Dendritic cell treated with granulocyte-macrophage colony-stimulating factor and Interleukin-4, amounts not matched to agents 40 ng/mL and 50 ng/mL, for 4 days (primary cell): ENCODE measurements at regions not wholly inside any gene's neighbourhood (a gene's known extent, or its start where the extent isn't known, plus 50 kb on each side); places are given as distances from the start of the nearest gene placed in this dataset.
"Not testable (repeated sequence)": the region's sequence is repeated elsewhere in the genome, so short reads cannot be mapped to it uniquely, and the experiment has no call there.

Source experiments
- H3K27ac Mint-ChIP-seq: one replicate; pipeline ENCODE4 v1.8.0; 2022; ENCODE audit warnings: mild to moderate bottlenecking, mixed read lengths
- H3K27me3 Mint-ChIP-seq: one replicate; pipeline ENCODE4 v1.8.0; 2022; ENCODE audit warnings: mild to moderate bottlenecking, mixed read lengths
- H3K36me3 Mint-ChIP-seq: one replicate; pipeline ENCODE4 v1.8.0; 2022; ENCODE audit warnings: low read depth, mixed read lengths
- H3K4me1 Mint-ChIP-seq: one replicate; pipeline ENCODE4 v1.8.0; 2022; ENCODE audit warnings: low read depth, mixed read lengths
- H3K4me3 Mint-ChIP-seq: one replicate; pipeline ENCODE4 v1.8.0; 2022; ENCODE audit warnings: mild to moderate bottlenecking, moderate library complexity, mixed read lengths
- H3K9me3 Mint-ChIP-seq: one replicate; pipeline ENCODE4 v1.8.0; 2022; ENCODE audit warnings: mixed read lengths
- intact Hi-C: fragments of 100-400 bp; cut with micrococcal nuclease; formaldehyde crosslinking; loops from one replicate; pipeline ENCODE4 v1.15.0; 2022

DNA sequence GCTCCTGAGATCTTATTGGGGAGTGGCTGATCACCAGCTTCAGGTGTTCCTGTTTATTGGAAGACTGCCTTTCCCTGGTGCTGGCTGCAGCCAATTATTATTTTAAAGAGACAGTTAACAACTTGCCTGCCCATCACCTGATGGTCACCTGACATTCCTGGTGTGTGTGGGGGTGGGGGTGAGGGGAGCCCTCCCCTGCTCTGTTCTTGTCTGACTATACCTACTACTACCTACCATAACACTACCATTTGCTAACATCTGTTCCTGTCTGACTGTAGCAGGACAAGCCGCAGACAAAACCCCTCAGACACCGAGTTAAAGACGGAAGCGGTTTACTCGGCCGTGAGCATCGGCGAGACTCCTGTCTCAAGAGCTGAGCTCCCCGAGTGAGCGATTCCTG lies 54.9 kb upstream of the NBPF3 start:
- Mint-ChIP-seq H3K9me3 (peaks cover 15% of the 10 kb centered on the region), H3K4me3 (no peak overlapping the region), H3K27ac (no peak overlapping the region), H3K4me1 (peaks cover 23% of the 10 kb centered on the region), H3K27me3 (peaks cover 71% of the 10 kb centered on the region), H3K36me3 (peaks cover 6% of the 10 kb centered on the region)
- intact Hi-C loops: no loop called here

GRCh38 chr1:21384620-21385019 lies 55.3 kb upstream of the NBPF3 start:
- Mint-ChIP-seq H3K36me3 (peaks cover 6% of the 10 kb centered on the region), H3K4me3 (no peak overlapping the region), H3K4me1 (peaks cover 23% of the 10 kb centered on the region), H3K27ac (no peak overlapping the region), H3K9me3 (peaks cover 18% of the 10 kb centered on the region), H3K27me3 (peaks cover 71% of the 10 kb centered on the region)
- intact Hi-C loops: no loop called here

DNA sequence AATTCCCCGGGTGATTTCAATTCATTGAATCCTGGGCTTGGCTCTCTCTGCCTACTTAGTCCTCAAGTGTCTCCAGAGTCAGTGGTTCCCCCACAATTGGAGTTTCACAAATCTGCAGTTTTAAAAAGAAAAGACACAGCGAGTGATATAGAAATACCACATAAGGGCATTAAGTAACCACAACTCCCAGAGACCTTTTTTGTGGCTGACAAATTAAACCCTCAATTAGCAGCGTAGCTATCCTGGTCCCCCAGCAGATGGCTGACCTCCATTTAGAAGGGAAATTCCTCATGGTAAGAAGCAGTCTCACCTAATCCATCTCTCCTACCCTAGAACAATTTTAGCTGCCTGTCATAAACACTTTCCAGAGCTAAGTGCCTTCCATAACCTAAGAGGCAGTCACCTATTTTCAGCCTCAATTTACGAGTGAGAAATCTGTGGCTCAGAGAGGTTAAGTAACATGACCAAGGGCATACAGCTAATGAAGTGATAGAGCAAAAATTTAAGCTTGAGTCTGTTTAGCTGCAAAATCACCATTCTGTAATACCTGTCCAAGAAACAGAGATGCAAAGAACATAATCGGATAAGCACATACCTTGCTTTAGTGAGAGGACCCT lies 56.0 kb upstream of the NBPF3 start:
- peaks cover 23% of the 10 kb centered on the region for H3K4me1 Mint-ChIP-seq
- H3K27me3 Mint-ChIP-seq: peaks cover 77% of the 10 kb centered on the region
- no peak overlapping the region for H3K4me3 Mint-ChIP-seq
- no peak overlapping the region for H3K27ac Mint-ChIP-seq
- intact Hi-C loops: no loop called here
- peaks cover 6% of the 10 kb centered on the region for H3K36me3 Mint-ChIP-seq
- peaks cover 19% of the 10 kb centered on the region for H3K9me3 Mint-ChIP-seq

- peaks cover 27% of the 10 kb centered on the region for H3K9me3 Mint-ChIP-seq
- H3K36me3 Mint-ChIP-seq: peaks cover 6% of the 10 kb centered on the region
- intact Hi-C loops: no loop called here
- H3K27ac Mint-ChIP-seq: no peak overlapping the region
- H3K27me3 Mint-ChIP-seq: peaks cover 91% of the 10 kb centered on the region
- H3K4me3 Mint-ChIP-seq: no peak overlapping the region
- H3K4me1 Mint-ChIP-seq: peaks cover 23% of the 10 kb centered on the region
These were observed 58.6 kb upstream of the NBPF3 start for GRCh38 chr1:21381354-21381753.

GRCh38 chr1:21380147-21380546 lies 59.8 kb upstream of the NBPF3 start:
- not testable (repeated sequence) for H3K4me3 Mint-ChIP-seq
- H3K4me1 Mint-ChIP-seq: peaks cover 19% of the 10 kb centered on the region

GRCh38 chr1:21379571-21379970 lies 60.4 kb upstream of the NBPF3 start:
- H3K36me3 Mint-ChIP-seq: peaks cover 6% of the 10 kb centered on the region
- peaks cover 14% of the 10 kb centered on the region for H3K4me1 Mint-ChIP-seq
- intact Hi-C loops: no loop called here
- peaks cover 94% of the 10 kb centered on the region for H3K27me3 Mint-ChIP-seq
- no peak overlapping the region for H3K4me3 Mint-ChIP-seq
- H3K9me3 Mint-ChIP-seq: peaks cover 27% of the 10 kb centered on the region
- no peak overlapping the region for H3K27ac Mint-ChIP-seq

More at GRCh38 chr1:21380147-21380546, 59.8 kb upstream of the NBPF3 start:
- H3K27me3 Mint-ChIP-seq: peaks cover 94% of the 10 kb centered on the region
- H3K9me3 Mint-ChIP-seq: peaks cover 27% of the 10 kb centered on the region
- intact Hi-C loops, H3K36me3 Mint-ChIP-seq, H3K27ac Mint-ChIP-seq: not testable (repeated sequence)

GRCh38 chr1:21378705-21379494 lies 61.0 kb upstream of the NBPF3 start:
- Mint-ChIP-seq H3K36me3 (peaks cover 6% of the 10 kb centered on the region), H3K9me3 (peaks cover 27% of the 10 kb centered on the region), H3K27me3 (peaks cover 89% of the 10 kb centered on the region), H3K4me1 (peaks cover 7% of the 10 kb centered on the region), H3K4me3 (no peak overlapping the region), H3K27ac (no peak overlapping the region)
- intact Hi-C loops: no loop called here

DNA sequence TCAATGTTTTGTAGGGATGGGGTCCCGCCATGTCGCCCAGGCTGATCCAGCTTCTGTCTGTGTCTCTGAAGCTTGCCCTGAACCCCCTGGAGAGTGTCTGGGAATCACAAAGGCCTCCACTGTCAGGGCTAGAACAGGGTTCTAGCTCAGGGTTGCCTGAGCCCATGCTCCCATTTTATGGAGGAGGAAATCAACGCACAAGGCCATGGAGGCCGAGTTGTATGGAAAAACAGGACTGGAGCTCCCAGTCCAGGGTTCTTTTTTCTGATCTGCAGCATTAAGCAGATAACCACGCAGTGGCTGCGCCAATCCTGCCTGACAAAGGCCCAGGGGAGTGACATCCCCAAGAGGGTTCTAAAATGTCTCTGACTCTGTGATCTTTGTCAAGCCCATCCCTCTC lies 67.6 kb upstream of the NBPF3 start:
- Mint-ChIP-seq H3K9me3 (no peaks in the 10 kb centered on the region), H3K4me1 (peaks cover 5% of the 10 kb centered on the region), H3K27me3 (peaks cover 71% of the 10 kb centered on the region), H3K27ac (no peak overlapping the region), H3K4me3 (no peak overlapping the region), H3K36me3 (no peaks in the 10 kb centered on the region)
- intact Hi-C loops: loop anchor here (5.0 kb wide), 1 partner anchor 120 kb away; no protein-coding TSS in a partner anchor

DNA sequence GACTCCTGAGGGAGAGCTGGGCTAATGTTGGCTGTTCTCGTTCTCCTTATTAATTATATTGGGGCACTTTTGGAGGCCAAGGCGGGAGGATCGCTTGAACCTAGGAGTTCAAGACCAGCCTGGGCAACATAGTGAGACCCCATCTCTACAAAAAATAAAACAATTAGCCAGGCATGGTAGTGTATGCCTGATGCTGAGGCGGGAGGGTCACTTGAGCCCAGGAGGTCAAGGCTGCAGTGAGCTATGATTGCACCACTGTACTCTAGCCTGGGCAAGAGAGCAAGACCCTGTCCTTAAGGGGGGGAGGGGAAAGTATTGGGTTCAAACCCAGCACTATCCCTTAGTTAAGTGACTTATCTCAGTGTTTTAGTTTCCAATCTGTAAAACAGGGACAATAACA lies 70.0 kb upstream of the NBPF3 start:
- intact Hi-C loops: loop anchor here (1.0 to 5.0 kb wide), 3 partner anchors 122 to 289 kb away; no protein-coding TSS in a partner anchor
- peaks cover 10% of the 10 kb centered on the region for H3K4me1 Mint-ChIP-seq

DNA sequence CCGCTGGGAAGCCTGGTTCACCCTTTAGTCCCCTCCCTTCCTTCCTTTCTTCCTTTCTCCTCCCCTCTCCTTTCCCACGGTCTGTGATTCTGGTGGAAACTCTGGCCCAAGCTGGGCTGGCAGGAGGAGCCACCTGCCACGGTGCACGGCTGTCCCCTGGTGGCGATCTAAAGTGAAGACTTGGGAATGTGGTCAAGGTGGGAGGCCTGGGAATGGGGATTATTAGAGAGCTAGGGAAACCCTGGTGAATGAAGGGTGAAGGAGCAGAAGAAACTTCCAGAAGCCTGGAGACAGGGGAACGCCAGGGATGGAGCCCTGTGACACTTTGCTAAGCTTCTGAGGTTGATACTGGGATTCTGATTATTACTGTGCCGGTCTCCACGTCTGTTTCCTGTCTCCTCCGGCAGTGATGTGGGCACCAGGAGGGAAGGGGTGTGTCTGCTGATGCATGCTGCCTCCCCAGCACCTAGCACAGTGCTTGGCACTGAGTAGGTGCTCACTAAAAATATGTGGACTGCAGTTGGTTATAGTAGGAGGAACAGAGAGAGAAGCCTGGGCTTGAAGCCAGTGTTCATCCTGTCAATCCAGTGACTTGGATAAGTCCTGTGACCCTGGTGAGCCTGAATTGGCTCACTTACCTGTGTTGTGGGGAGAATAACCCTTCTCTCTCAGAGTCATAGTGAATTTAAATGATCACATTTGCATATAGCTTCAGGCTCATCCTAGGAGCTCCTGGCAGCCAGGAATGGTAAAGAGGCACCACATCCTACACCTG lies 71.2 kb upstream of the NBPF3 start:
- Mint-ChIP-seq H3K27me3 (peaks cover 52% of the 10 kb centered on the region), H3K4me1 (peaks cover 15% of the 10 kb centered on the region), H3K4me3 (no peak overlapping the region), H3K27ac (no peak overlapping the region), H3K36me3 (no peaks in the 10 kb centered on the region), H3K9me3 (no peaks in the 10 kb centered on the region)
- intact Hi-C loops: loop anchor here (1.0 kb wide), 2 partner anchors 113 to 136 kb away; no protein-coding TSS in a partner anchor

More for the DNA sequence above, 70.0 kb upstream of the NBPF3 start:
- Mint-ChIP-seq H3K27ac (no peak overlapping the region), H3K36me3 (no peaks in the 10 kb centered on the region), H3K9me3 (no peaks in the 10 kb centered on the region), H3K4me3 (no peak overlapping the region), H3K27me3 (peaks cover 51% of the 10 kb centered on the region)

DNA sequence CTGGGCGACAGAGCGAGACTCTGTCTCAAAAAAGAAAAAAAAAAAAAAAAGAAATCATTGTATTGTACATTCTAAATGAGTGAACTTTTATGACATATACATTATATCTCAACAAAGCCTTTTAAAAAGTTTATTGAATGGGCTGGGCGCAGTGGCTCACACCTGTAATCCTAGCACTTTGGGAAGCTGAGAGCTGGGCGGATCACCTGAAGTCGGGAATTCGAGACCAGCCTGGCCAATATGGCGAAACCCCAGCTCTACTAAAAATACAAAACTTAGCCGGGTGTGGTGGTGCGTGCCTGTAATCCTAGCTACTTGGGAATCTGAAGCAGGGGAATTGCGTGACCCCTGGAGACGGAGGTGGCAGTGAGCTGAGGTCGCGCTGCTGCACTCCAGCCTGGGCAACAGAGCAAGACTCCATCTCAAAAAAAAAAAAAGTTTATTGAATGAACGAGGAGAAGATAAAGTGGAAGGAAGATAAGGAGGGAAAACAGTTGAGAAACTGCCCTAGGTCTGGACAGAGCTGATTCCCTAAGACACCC lies 71.9 kb upstream of the NBPF3 start:
- H3K27ac Mint-ChIP-seq, H3K9me3 Mint-ChIP-seq, H3K36me3 Mint-ChIP-seq, H3K4me3 Mint-ChIP-seq: not testable (repeated sequence)
- peaks cover 55% of the 10 kb centered on the region for H3K27me3 Mint-ChIP-seq
- H3K4me1 Mint-ChIP-seq: peaks cover 15% of the 10 kb centered on the region
- intact Hi-C loops: loop anchor here (1.0 kb wide), 2 partner anchors 113 to 136 kb away; no protein-coding TSS in a partner anchor

DNA sequence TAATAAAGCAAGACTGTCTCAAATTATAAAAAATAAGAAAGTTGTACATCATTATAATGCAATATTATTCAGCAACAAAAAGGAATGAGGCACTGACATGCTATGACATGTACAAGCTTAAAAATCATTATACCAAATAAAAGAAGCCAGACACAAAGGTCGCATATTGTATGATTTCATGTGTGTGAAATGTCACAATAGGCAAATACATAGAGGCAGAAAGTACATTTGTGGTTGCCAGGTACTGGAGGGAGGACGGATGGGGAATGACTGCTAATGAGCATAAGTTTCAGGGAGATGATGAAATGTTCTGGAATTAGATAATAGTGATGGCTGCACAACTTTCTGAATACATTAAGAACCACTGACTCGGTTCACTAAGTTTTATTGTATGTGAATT lies 73.6 kb upstream of the NBPF3 start:
- no peaks in the 10 kb centered on the region for H3K36me3 Mint-ChIP-seq
- no peaks in the 10 kb centered on the region for H3K9me3 Mint-ChIP-seq
- H3K4me1 Mint-ChIP-seq: peaks cover 15% of the 10 kb centered on the region
- no peak overlapping the region for H3K4me3 Mint-ChIP-seq
- no peak overlapping the region for H3K27ac Mint-ChIP-seq
- H3K27me3 Mint-ChIP-seq: peaks cover 49% of the 10 kb centered on the region
- intact Hi-C loops: no loop called here

DNA sequence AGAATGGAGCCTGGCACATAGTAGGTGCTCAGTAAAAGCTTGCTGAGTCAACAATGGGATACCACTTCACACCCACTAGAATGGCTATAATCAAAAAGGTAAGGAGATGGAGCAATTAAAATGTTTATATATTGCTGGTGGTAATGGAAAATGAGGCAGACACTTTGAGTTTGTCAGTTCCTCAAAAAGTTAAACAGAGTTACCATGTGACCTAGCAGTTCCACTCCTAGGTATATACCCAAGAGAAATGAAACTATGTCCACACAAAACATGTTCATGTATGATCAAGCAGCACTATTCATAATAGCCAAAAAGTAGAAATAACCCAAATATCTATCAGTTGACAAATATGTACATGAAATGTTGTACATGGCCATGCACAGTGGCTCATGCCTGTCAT lies 74.8 kb upstream of the ECE1 start:
- H3K4me3 Mint-ChIP-seq: no peak overlapping the region
- H3K9me3 Mint-ChIP-seq: no peaks in the 10 kb centered on the region
- intact Hi-C loops: no loop called here
- peaks cover 42% of the 10 kb centered on the region for H3K27me3 Mint-ChIP-seq
- H3K27ac Mint-ChIP-seq: peak overlapping the region; percentile 14
- H3K4me1 Mint-ChIP-seq: peaks cover 15% of the 10 kb centered on the region
- H3K36me3 Mint-ChIP-seq: no peaks in the 10 kb centered on the region

GRCh38 chr1:21362096-21362495 lies 71.8 kb upstream of the ECE1 start:
- H3K4me3 Mint-ChIP-seq: no peak overlapping the region
- H3K9me3 Mint-ChIP-seq: no peaks in the 10 kb centered on the region
- H3K27me3 Mint-ChIP-seq: peaks cover 46% of the 10 kb centered on the region
- H3K36me3 Mint-ChIP-seq: no peaks in the 10 kb centered on the region
- H3K4me1 Mint-ChIP-seq: peaks cover 10% of the 10 kb centered on the region
- intact Hi-C loops: no loop called here
- no peak overlapping the region for H3K27ac Mint-ChIP-seq
